Muscle of leg (tissue), 3 donors: ENCODE measurements at regions not wholly inside any gene's neighbourhood (a gene's known extent, or its start where the extent isn't known, plus 50 kb on each side); places are given as distances from the start of the nearest gene placed in this dataset.
"Not testable (repeated sequence)": the region's sequence is repeated elsewhere in the genome, so short reads cannot be mapped to it uniquely, and the experiment has no call there.

Source experiments
- DNase-seq: peaks from one replicate; pipeline ENCODE4 v3.0.0; 2013
- H3K27ac ChIP-seq: one replicate; pipeline ENCODE4 v1.5.1; 2013; ENCODE audit warnings: mild to moderate bottlenecking, low read length, control low read depth
- H3K27me3 ChIP-seq: one replicate; pipeline ENCODE4 v1.6.1; 2013; ENCODE audit warnings: low read length; ENCODE audit not compliant: control insufficient read depth, insufficient read depth
- H3K36me3 ChIP-seq: one replicate; pipeline ENCODE4 v1.6.1; 2013; ENCODE audit warnings: low read length; ENCODE audit not compliant: control insufficient read depth, insufficient read depth
- H3K4me1 ChIP-seq: one replicate; pipeline ENCODE4 v1.6.1; 2013; ENCODE audit warnings: low read length; ENCODE audit not compliant: control insufficient read depth, insufficient read depth
- H3K4me3 ChIP-seq: one replicate; pipeline ENCODE4 v1.5.1; 2013; ENCODE audit warnings: low read length, control low read depth
- H3K9me3 ChIP-seq: replicated peaks from 2 replicates; pipeline ENCODE4 v1.6.1; 2013; ENCODE audit warnings: low read depth, low read length; ENCODE audit not compliant: control insufficient read depth
- WGBS: methylation state at CpG from one replicate; pipeline ENCODE4 v1.1.5; 2013; ENCODE audit warnings: missing lambda C conversion rate; ENCODE audit not compliant: insufficient coverage; 5-methylcytosine and 5-hydroxymethylcytosine counted together

DNA sequence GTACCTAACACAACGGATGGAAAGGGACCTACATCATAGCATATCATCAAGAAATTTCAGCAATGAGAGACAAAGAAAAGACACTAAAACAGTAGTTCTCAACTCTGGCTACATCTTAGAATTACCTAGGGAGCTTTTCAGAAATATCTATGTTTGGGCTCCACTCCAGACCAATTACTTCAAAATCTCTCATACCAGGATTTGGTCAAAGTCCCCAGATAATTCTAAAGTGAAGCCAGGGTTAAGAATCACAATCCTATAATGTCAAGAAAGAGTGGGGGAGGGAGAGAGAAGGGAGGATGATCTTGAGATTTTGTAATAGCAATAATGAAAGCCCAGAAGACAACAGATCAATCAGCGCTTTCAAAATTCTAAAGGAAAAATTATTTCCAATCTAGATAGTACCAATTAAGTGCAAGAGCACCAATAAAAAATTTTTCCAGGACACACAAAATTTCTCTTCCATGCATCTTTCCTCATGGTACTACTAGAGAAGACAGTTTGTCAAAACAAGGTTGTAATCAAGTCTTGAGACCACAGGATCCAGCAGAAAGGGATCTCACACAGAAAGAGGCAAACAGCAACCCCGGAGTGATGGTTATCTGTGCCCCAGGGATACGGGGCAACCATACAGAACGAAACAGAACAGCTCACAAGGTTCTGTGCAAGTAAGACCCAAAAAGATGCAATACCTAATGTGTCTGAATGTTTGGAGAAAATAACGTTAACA is 152.9 kb upstream of the DST start:
- DNase-seq = no peak
- Histone ChIP-seq H3K27me3 (no peaks in the 10 kb centered on the region), H3K36me3 (no peaks in the 10 kb centered on the region), H3K4me3 (no peak overlapping the region), H3K27ac (no peak overlapping the region), H3K4me1 (peaks cover 3% of the 10 kb centered on the region), H3K9me3 (no peaks in the 10 kb centered on the region)
- WGBS = 95% methylated on average over 3 of the region's 6 CpGs

DNA sequence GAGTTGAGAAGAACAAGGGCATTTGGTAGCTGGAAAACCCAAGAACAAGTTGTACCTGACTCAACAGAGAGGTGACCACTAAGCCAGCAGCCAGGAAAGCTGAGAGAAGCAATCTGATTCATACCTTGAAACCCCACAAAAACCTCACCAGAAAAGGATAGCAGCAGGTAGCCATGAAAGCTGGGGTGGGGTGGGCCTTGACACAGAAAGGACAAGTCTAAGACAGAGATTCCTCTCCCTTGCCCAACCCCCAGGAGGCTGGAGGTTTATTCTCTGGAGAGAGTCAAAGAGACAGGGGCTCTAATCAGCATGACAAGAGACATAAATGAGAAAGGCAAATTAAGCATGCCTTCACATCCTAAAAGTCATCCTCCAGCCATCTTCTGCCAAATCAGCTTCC is 151.7 kb upstream of the DST start:
- H3K36me3 ChIP-seq = no peaks in the 10 kb centered on the region
- H3K4me1 ChIP-seq = peaks cover 3% of the 10 kb centered on the region
- no peaks in the 10 kb centered on the region for H3K27me3 ChIP-seq
- H3K9me3 ChIP-seq = no peaks in the 10 kb centered on the region
- H3K27ac ChIP-seq = no peak overlapping the region
- no peak overlapping the region for H3K4me3 ChIP-seq
- no peak for DNase-seq

DNA sequence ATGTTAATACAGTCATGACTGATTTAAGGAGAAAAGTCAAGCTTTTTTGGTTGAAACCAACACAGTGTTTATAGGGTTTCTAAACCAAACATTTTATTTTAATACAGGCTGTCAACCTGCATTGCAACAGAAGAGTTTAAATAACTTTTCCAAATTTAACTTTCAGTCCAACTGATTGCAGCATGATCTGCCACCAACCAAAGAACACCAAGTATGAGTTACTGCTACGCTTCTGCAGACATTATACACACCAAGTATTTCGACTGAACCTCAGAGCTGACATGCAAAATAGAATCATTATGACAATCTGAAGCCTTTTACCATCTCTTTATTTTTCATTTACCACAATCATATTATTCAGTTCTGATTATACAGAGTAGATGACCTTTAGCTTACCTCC is 151.2 kb upstream of the DST start:
- 90% methylated on average over 2 of the region's 2 CpGs for whole genome bisulfite sequencing
- H3K9me3 ChIP-seq = no peaks in the 10 kb centered on the region
- no peak overlapping the region for H3K27ac ChIP-seq
- H3K27me3 ChIP-seq = no peaks in the 10 kb centered on the region
- peaks cover 3% of the 10 kb centered on the region for H3K4me1 ChIP-seq
- H3K4me3 ChIP-seq = no peak overlapping the region
- DNase-seq = no peak
- H3K36me3 ChIP-seq = no peaks in the 10 kb centered on the region

DNA sequence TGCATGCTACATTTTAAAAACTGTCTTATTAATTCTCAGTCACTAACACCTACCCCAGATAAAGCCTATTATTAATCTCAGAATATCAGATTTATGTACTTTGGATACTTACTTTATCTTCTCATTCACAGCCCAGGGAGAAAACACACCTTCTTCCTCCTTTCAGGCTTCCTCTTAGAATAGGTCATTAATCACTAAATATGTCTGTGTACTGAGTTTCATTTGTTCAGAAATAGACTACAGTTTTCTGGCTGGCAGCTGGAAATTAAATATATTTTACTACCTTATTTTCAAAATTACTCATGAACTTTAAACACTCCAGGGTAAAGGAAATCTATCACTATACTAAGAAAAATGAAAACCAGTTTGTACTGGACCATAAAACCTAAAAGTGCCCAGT is 147.7 kb upstream of the DST start:
- H3K4me3 ChIP-seq = no peak overlapping the region
- H3K36me3 ChIP-seq = no peaks in the 10 kb centered on the region
- no peaks in the 10 kb centered on the region for H3K9me3 ChIP-seq
- H3K4me1 ChIP-seq = peaks cover 3% of the 10 kb centered on the region
- no peaks in the 10 kb centered on the region for H3K27me3 ChIP-seq
- no peak for DNase-seq
- no peak overlapping the region for H3K27ac ChIP-seq

DNA sequence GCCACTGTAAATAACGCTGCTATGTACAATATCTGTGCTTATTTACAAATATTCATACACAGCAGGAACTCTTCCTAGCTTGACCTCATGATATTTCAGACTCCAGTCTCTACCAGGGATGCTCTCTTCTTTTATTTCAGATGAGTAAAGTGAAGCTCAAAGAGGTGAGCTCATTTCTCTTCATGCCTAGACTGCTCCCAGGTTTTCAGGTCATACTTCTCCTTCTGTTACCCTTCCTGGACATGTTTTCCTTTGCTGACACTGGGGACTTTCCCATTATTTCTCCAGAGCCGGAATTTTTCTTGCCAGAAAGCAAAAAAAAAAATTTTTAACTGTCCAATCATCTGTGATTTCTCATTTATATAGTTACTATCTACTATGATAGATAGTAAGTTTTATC is 147.2 kb upstream of the DST start:
- no peak for DNase-seq
- H3K4me3 ChIP-seq = no peak overlapping the region
- H3K9me3 ChIP-seq = no peaks in the 10 kb centered on the region
- no peaks in the 10 kb centered on the region for H3K27me3 ChIP-seq
- H3K27ac ChIP-seq = no peak overlapping the region
- no peaks in the 10 kb centered on the region for H3K36me3 ChIP-seq
- WGBS = no CpG with 5 or more reads among the region's 2 CpGs
- peaks cover 3% of the 10 kb centered on the region for H3K4me1 ChIP-seq

DNA sequence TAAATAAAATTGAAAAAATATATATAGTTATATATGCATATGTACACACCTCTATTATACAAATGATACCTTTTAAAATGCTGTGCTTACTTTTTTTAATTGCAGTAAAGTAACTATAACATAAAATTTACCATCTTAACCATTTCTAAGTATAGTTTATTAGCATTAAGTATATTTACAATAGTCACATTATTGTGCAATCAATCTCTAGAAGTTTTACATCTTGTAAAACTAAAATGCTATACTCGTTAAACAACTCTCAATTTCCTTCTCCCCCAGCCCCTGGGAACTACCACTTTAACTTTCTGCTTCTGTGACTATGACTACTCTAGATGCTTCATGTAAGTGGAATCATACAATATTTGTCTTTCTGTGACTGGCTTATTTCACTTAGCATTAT is 146.7 kb upstream of the DST start:
- no peak for DNase-seq
- H3K27me3 ChIP-seq = no peaks in the 10 kb centered on the region
- no peaks in the 10 kb centered on the region for H3K9me3 ChIP-seq
- no peak overlapping the region for H3K27ac ChIP-seq
- peaks cover 1% of the 10 kb centered on the region for H3K4me1 ChIP-seq
- no CpG with 5 or more reads among the region's 1 CpG for WGBS
- no peak overlapping the region for H3K4me3 ChIP-seq
- H3K36me3 ChIP-seq = no peaks in the 10 kb centered on the region

DNA sequence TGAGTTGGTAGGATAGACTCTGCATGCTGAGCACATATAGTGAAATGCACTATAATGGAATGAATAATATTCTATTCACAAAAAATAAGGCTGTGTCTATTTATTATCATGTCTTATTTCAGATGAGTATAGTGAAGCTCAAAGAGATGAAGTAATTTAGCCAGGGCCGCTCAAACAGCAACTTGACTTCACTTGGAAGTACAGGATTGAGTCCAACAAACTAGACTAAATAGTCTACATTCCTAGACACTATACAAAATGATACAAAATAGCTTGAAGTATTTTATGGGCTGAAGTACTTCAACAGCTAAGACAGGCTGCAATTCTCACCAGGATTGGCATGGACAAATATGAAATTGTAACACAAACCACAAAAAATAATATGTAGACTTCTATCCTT is 144.5 kb upstream of the DST start:
- Histone ChIP-seq H3K4me3 (no peak overlapping the region), H3K27me3 (no peaks in the 10 kb centered on the region), H3K36me3 (no peaks in the 10 kb centered on the region), H3K27ac (no peak overlapping the region), H3K4me1 (no peaks in the 10 kb centered on the region), H3K9me3 (no peaks in the 10 kb centered on the region)
- WGBS = no CpG with 5 or more reads among the region's 1 CpG
- no peak for DNase-seq

- DNase-seq = no peak
- Histone ChIP-seq H3K36me3 (no peaks in the 10 kb centered on the region), H3K9me3 (no peaks in the 10 kb centered on the region), H3K4me3 (no peak overlapping the region), H3K27ac (no peak overlapping the region), H3K4me1 (no peaks in the 10 kb centered on the region), H3K27me3 (no peaks in the 10 kb centered on the region)
- WGBS = 83% methylated on average over 1 of the region's 1 CpG
Measured at GRCh38 chr6:56786256-56786655, 143.6 kb upstream of the DST start.

GRCh38 chr6:56785536-56785935 is 142.8 kb upstream of the DST start:
- H3K9me3 ChIP-seq, H3K36me3 ChIP-seq, H3K4me3 ChIP-seq, H3K4me1 ChIP-seq, DNase-seq, H3K27ac ChIP-seq, H3K27me3 ChIP-seq: not testable (repeated sequence)
- 93% methylated on average over 15 of the region's 19 CpGs for WGBS

DNA sequence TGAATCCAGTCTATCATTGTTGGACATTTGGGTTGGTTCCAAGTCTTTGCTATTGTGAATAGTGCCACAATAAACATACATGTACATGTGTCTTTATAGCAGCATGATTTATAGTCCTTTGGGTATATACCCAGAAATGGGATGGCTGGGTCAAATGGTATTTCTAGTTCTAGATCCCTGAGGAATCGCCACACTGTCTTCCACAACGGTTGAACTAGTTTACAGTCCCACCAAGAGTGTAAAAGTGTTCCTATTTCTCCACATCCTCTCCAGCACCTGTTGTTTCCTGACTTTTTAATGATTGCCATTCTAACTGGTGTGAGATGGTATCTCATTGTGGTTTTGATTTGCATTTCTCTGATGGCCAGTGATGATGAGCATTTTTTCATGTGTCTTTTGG is 137.4 kb upstream of the DST start:
- not testable (repeated sequence) for H3K9me3 ChIP-seq, H3K27me3 ChIP-seq, H3K36me3 ChIP-seq, H3K4me3 ChIP-seq, H3K27ac ChIP-seq, H3K4me1 ChIP-seq, DNase-seq
- whole genome bisulfite sequencing = no CpG with 5 or more reads among the region's 2 CpGs

DNA sequence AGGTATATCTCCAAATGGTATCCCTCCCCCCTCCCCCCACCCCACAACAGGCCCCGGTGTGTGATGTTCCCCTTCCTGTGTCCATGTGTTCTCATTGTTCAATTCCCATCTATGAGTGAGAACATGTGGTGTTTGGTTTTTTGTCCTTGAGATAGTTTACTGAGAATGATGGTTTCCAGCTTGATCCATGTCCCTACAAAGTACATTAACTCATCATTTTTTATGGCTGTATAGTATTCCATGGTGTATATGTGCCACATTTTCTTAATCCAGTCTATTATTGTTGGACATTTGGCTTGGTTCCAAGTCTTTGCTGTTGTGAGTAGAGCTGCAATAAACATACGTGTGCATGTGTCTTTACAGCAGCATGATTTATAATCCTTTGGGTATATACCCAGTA is 135.8 kb upstream of the DST start:
- not testable (repeated sequence) for H3K9me3 ChIP-seq, H3K27ac ChIP-seq, H3K27me3 ChIP-seq, DNase-seq, H3K4me3 ChIP-seq, H3K4me1 ChIP-seq, H3K36me3 ChIP-seq
- WGBS = no CpG with 5 or more reads among the region's 2 CpGs
